ENCODE measurements at regions not wholly inside any gene's neighbourhood (a gene's known extent, or its start where the extent isn't known, plus 50 kb on each side); places are given as distances from the start of the nearest gene placed in this dataset.

DNA sequence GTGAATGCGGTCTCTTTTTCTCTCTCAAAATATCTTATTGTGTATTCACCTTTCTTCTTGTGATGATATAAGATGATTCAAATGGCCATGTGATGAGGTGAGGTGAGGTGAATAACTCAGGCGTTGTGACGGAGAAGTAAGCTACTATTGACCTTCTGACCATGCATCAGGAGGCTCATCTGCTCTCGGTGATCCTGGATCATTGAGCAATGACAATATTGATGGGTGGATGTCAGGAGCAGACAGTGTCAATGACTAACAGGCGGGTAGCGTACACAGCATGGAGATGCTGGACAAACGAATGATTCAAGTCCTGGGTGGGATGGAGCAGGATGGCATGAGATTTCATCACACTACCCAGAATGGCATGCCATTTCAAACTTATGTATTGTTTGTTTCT, 119.6 kb downstream of the PXDC1 start:
- no peak overlapping the region for H3K4me3 Mint-ChIP-seq (ENCODE audit: unreplicated experiment)
- H3K36me3 Mint-ChIP-seq (ENCODE audit: insufficient read depth, unreplicated experiment), result no peaks in the 10 kb centered on the region
- Histone ChIP-seq H3K4me1 (no peaks in the 10 kb centered on the region), H3K27me3 (replicated peaks; ENCODE audit: control insufficient read depth, insufficient read depth, low read length) (no peaks in the 10 kb centered on the region), H3K36me3 (ENCODE audit: control insufficient read depth, insufficient read depth, low read length) (no peaks in the 10 kb centered on the region), H3K4me3 (ENCODE audit: low read depth, low read length) (no peak overlapping the region), H3K9me3 (no peaks in the 10 kb centered on the region)
- intact Hi-C loops (cut with micrococcal nuclease; ENCODE audit: unreplicated experiment), result no loop called here
- DNase-seq, result no peak
- H3K27ac Mint-ChIP-seq (ENCODE audit: unreplicated experiment), result no peak overlapping the region
- no peaks in the 10 kb centered on the region for H3K27me3 Mint-ChIP-seq (ENCODE audit: insufficient read depth, unreplicated experiment)
- peaks cover 9% of the 10 kb centered on the region for H3K4me1 Mint-ChIP-seq (ENCODE audit: low read depth, unreplicated experiment)
- TF ChIP-seq, protein P1, sequence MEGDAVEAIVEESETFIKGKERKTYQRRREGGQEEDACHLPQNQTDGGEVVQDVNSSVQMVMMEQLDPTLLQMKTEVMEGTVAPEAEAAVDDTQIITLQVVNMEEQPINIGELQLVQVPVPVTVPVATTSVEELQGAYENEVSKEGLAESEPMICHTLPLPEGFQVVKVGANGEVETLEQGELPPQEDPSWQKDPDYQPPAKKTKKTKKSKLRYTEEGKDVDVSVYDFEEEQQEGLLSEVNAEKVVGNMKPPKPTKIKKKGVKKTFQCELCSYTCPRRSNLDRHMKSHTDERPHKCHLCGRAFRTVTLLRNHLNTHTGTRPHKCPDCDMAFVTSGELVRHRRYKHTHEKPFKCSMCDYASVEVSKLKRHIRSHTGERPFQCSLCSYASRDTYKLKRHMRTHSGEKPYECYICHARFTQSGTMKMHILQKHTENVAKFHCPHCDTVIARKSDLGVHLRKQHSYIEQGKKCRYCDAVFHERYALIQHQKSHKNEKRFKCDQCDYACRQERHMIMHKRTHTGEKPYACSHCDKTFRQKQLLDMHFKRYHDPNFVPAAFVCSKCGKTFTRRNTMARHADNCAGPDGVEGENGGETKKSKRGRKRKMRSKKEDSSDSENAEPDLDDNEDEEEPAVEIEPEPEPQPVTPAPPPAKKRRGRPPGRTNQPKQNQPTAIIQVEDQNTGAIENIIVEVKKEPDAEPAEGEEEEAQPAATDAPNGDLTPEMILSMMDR (IDR thresholded peaks at IDR 0.05; ENCODE audit: insufficient read depth in 1 of 2, low read depth in 1 of 2, low read length in 1 of 2, severe bottlenecking in 1 of 2, unreplicated experiment in 1 of 2), result no peak
- no TSS peak for BruUV-seq (replicated peaks)
- POLR2A ChIA-PET, result no interaction called here
- CTCF ChIA-PET, result no interaction called here
- no peaks in the 10 kb centered on the region for H3K9me3 Mint-ChIP-seq (ENCODE audit: unreplicated experiment)

DNA sequence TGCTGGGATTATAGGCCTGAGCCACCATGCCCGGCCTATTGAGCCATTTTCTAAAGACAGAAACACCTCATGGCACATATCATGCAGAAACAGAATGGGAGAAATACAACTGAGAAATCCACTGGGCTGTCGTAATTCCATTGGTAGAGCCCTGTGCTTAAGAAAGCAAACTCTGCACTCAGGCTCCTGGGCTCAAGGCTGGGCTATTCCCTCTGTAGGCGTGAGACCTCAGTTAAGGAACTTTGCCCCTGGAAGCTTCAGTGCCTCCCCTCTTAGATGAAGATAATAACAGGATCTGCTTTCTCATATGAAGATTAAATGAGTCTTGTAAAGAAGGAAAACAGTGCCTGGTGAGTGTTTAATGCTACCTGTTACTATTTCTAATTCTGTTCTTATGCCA, 120.3 kb downstream of the PXDC1 start:
- Histone ChIP-seq H3K36me3 (ENCODE audit: control insufficient read depth, insufficient read depth, low read length) (no peaks in the 10 kb centered on the region), H3K9me3 (no peaks in the 10 kb centered on the region), H3K4me3 (ENCODE audit: low read depth, low read length) (no peak overlapping the region), H3K27me3 (replicated peaks; ENCODE audit: control insufficient read depth, insufficient read depth, low read length) (no peaks in the 10 kb centered on the region), H3K4me1 (no peaks in the 10 kb centered on the region)
- TF ChIP-seq, protein P1 (IDR thresholded peaks at IDR 0.05; ENCODE audit: insufficient read depth in 1 of 2, low read depth in 1 of 2, low read length in 1 of 2, severe bottlenecking in 1 of 2, unreplicated experiment in 1 of 2), result no peak
- Mint-ChIP-seq H3K36me3 (ENCODE audit: insufficient read depth, unreplicated experiment) (no peaks in the 10 kb centered on the region), H3K27ac (ENCODE audit: unreplicated experiment) (no peak overlapping the region), H3K4me1 (ENCODE audit: low read depth, unreplicated experiment) (peaks cover 9% of the 10 kb centered on the region), H3K27me3 (ENCODE audit: insufficient read depth, unreplicated experiment) (no peaks in the 10 kb centered on the region), H3K4me3 (ENCODE audit: unreplicated experiment) (no peak overlapping the region), H3K9me3 (ENCODE audit: unreplicated experiment) (no peaks in the 10 kb centered on the region)
- POLR2A ChIA-PET, result no interaction called here
- CTCF ChIA-PET, result no interaction called here
- intact Hi-C loops (cut with micrococcal nuclease; ENCODE audit: unreplicated experiment), result no loop called here
- BruUV-seq (replicated peaks), result no TSS peak
- no peak for DNase-seq

DNA sequence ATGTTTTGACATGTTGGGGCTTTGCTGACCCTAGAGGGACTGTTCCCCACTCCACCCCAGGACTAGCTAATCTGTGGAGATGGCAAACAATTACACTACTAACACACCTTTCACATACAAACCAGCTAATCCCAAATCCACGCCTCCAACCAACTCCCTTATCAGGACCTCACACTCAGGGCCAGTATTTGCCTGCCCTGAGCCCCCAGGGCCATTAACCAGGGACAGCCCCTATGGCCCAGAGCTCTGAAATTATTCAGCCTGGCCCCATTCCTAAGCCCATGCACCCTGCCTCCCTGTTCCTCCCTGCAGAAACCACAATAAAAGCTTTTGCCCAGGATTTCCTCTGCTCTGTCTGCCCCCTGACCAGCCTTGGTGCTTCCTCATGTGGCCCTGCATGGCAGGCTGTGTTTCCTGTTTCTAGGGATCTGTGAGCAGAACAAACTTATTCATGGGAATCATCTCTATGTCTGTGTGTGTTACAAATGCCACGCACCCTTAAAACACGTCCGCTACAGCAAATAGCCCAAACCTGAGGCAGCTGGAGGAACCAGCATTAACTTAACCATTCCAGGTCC, 121.2 kb downstream of the PXDC1 start:
- H3K27me3 Mint-ChIP-seq (ENCODE audit: insufficient read depth, unreplicated experiment), result no peaks in the 10 kb centered on the region
- intact Hi-C loops (cut with micrococcal nuclease; ENCODE audit: unreplicated experiment), result no loop called here
- H3K4me1 ChIP-seq, result no peaks in the 10 kb centered on the region
- H3K4me3 Mint-ChIP-seq (ENCODE audit: unreplicated experiment), result no peak overlapping the region
- H3K4me1 Mint-ChIP-seq (ENCODE audit: low read depth, unreplicated experiment), result peaks cover 9% of the 10 kb centered on the region
- TF ChIP-seq, protein P1 (IDR thresholded peaks at IDR 0.05; ENCODE audit: insufficient read depth in 1 of 2, low read depth in 1 of 2, low read length in 1 of 2, severe bottlenecking in 1 of 2, unreplicated experiment in 1 of 2), result no peak
- DNase-seq, result no peak
- H3K36me3 ChIP-seq (ENCODE audit: control insufficient read depth, insufficient read depth, low read length), result no peaks in the 10 kb centered on the region
- H3K9me3 ChIP-seq, result no peaks in the 10 kb centered on the region
- no peaks in the 10 kb centered on the region for H3K9me3 Mint-ChIP-seq (ENCODE audit: unreplicated experiment)
- H3K36me3 Mint-ChIP-seq (ENCODE audit: insufficient read depth, unreplicated experiment), result no peaks in the 10 kb centered on the region
- H3K27me3 ChIP-seq (replicated peaks; ENCODE audit: control insufficient read depth, insufficient read depth, low read length), result no peaks in the 10 kb centered on the region
- BruUV-seq (replicated peaks), result no TSS peak
- ChIA-PET POLR2A (no interaction called here), CTCF (no interaction called here)
- H3K4me3 ChIP-seq (ENCODE audit: low read depth, low read length), result no peak overlapping the region
- no peak overlapping the region for H3K27ac Mint-ChIP-seq (ENCODE audit: unreplicated experiment)

All from Caco-2 (cell line).